ENCODE measurements at regions not wholly inside any gene's neighbourhood (a gene's known extent, or its start where the extent isn't known, plus 50 kb on each side); places are given as distances from the start of the nearest gene placed in this dataset.

- H2AK5ac ChIP-seq (ENCODE audit: low read depth, low read length) = no peak overlapping the region
- no peak overlapping the region for H2BK20ac ChIP-seq (ENCODE audit: low read length)
- H3K56ac ChIP-seq (replicated peaks; ENCODE audit: insufficient read length, low read depth, low read length) = no peak overlapping the region
- no peak overlapping the region for H4K5ac ChIP-seq (ENCODE audit: insufficient read length, low read depth, low read length)
- no peak overlapping the region for H4K91ac ChIP-seq (replicated peaks; ENCODE audit: insufficient read length, low read length)
- H3K79me1 ChIP-seq (ENCODE audit: low read depth, low read length) = no peaks in the 10 kb centered on the region
- no peak overlapping the region for H2BK15ac ChIP-seq (ENCODE audit: low read length)
- H2BK5ac ChIP-seq (ENCODE audit: low read depth, low read length) = no peak overlapping the region
- no peak overlapping the region for H3K14ac ChIP-seq (ENCODE audit: insufficient read length)
- no peak overlapping the region for H3K4me2 ChIP-seq (ENCODE audit: insufficient read depth in 1 of 2, low read depth in 2 of 2, low read length in 2 of 2)
- H3K4me1 ChIP-seq (replicated peaks in 1 of 4; ENCODE audit: control insufficient read depth in 3 of 4, insufficient read depth in 4 of 4, low read length in 3 of 4) = no peaks in the 10 kb centered on the region
- no peak overlapping the region for H4K8ac ChIP-seq (ENCODE audit: extremely low read depth, insufficient read depth, low read length)
- no peak overlapping the region for H3K4ac ChIP-seq (replicated peaks; ENCODE audit: insufficient read length, low read depth, low read length)
- no peaks in the 10 kb centered on the region for H3K27me3 ChIP-seq (replicated peaks in 1 of 4; ENCODE audit: control insufficient read depth in 3 of 4, extremely low read depth in 1 of 4, insufficient read depth in 3 of 4, low read length in 3 of 4)
- CTCF ChIA-PET (ENCODE audit: partially characterized antibody) = interaction anchor here (0.8 to 1.3 kb wide), 4 partner anchors 11 to 83 kb away, joined by 3 to 4 read pairs (median 4); no protein-coding TSS in a partner anchor
- TF ChIP-seq FOSL1 (IDR thresholded peaks at IDR 0.05; ENCODE audit: insufficient read depth, low read depth, low read length) (no peak), SIN3A (conservative IDR thresholded peaks at IDR 0.05 in 1 of 2, IDR thresholded peaks at IDR 0.05 in 1 of 2; ENCODE audit: low read depth in 1 of 2, low read length in 2 of 2) (no peak), SRF (IDR thresholded peaks at IDR 0.05; ENCODE audit: low read depth, low read length) (no peak), RFX5 (IDR thresholded peaks at IDR 0.05; ENCODE audit: borderline replicate concordance, low read depth, low read length) (no peak), HDAC2 (IDR thresholded peaks at IDR 0.05; ENCODE audit: borderline replicate concordance in 1 of 2, low read depth in 2 of 2, low read length in 2 of 2) (no peak), MAFK (IDR thresholded peaks at IDR 0.05; ENCODE audit: low read depth, low read length) (no peak), ZNF274 (IDR thresholded peaks at IDR 0.05; ENCODE audit: borderline replicate concordance, extremely low read depth, low read length) (no peak), NRF1 (IDR thresholded peaks at IDR 0.05; ENCODE audit: low read depth, low read length) (no peak), RBBP5 (IDR thresholded peaks at IDR 0.05; ENCODE audit: borderline replicate concordance, low read depth, low read length) (no peak)
- no peaks in the 10 kb centered on the region for H3K23me2 ChIP-seq (ENCODE audit: low read depth, low read length)
- no peak overlapping the region for H3K23ac ChIP-seq (ENCODE audit: insufficient read length)
- H3K36me3 ChIP-seq (ENCODE audit: control insufficient read depth in 2 of 4, insufficient read depth in 4 of 4, low read length in 3 of 4) = no peaks in the 10 kb centered on the region
- H3K4me3 ChIP-seq (ENCODE audit: extremely low read depth in 1 of 4, insufficient read depth in 2 of 4, low read depth in 3 of 4, low read length in 4 of 4) = no peak overlapping the region
- no peak overlapping the region for H3K18ac ChIP-seq (ENCODE audit: extremely low read depth, low read length)
- H2BK120ac ChIP-seq (replicated peaks; ENCODE audit: low read depth, low read length) = no peak overlapping the region
- DNase-seq (ENCODE audit: low read depth in 1 of 2, low spot score in 2 of 2) (no peak), FAIRE-seq (no peak)
- H3K79me2 ChIP-seq (ENCODE audit: control insufficient read depth in 1 of 2, insufficient read depth in 2 of 2, low read length in 2 of 2) = no peaks in the 10 kb centered on the region
- no peak overlapping the region for H3K27ac ChIP-seq (ENCODE audit: low read depth, low read length)
- POLR2A ChIA-PET (ENCODE audit: partially characterized antibody) = interaction anchor here (1.6 kb wide), 1 partner anchor 422 kb away, joined by 3 read pairs; the partner anchor contains the start of gene MYCN
- no peaks in the 10 kb centered on the region for H4K20me1 ChIP-seq (replicated peaks in 1 of 2; ENCODE audit: control insufficient read depth in 1 of 2, insufficient read depth in 2 of 2, low read length in 2 of 2)
- no peak overlapping the region for H2BK12ac ChIP-seq (ENCODE audit: low read depth, low read length)
- no peak overlapping the region for H2AFZ ChIP-seq (ENCODE audit: low read length)
- no peak overlapping the region for H3K9ac ChIP-seq (replicated peaks in 1 of 4; ENCODE audit: extremely low read depth in 1 of 4, low read depth in 3 of 4, low read length in 3 of 4)
- no peaks in the 10 kb centered on the region for H3K9me3 ChIP-seq (ENCODE audit: insufficient read depth in 2 of 2, low read depth in 1 of 2, low read length in 1 of 2)
- WGBS, 2 experiments (ENCODE audit: extremely low coverage in 1 of 2, insufficient coverage in 1 of 2, insufficient read length in 1 of 2, insufficient replicate concordance in 2 of 2, low coverage in 1 of 2, low lambda C conversion rate in 2 of 2, missing lambda C conversion rate in 1 of 2) = 87% methylated on average over 9 of the region's 9 CpGs; no CpG with 5 or more reads in 1 of the 2 experiments
Measured at GRCh38 chr2:16361261-16361995, 304.2 kb downstream of the CYRIA start.

Measured in H1 (cell line).